Transverse colon (tissue), 4 donors: ENCODE measurements at regions not wholly inside any gene's neighbourhood (a gene's known extent, or its start where the extent isn't known, plus 50 kb on each side); places are given as distances from the start of the nearest gene placed in this dataset.

Source experiments
- DNase-seq: peaks from one replicate; pipeline ENCODE4 v3.0.0-alpha.2; 2019
- H3K27ac ChIP-seq, 4 donors: fragments of 200-600 bp; sonication (generic); 2 replicates each; pipeline ENCODE4 v1.5.1; 2016 to 2018; ENCODE audit warnings: inconsistent platforms in 4 of 4
- H3K27me3 ChIP-seq: fragments of 200-600 bp; sonication (generic); 2 replicates; pipeline ENCODE4 v1.5.1; 2017; ENCODE audit warnings: inconsistent platforms
- H3K36me3 ChIP-seq, 4 donors: fragments of 200-600 bp; sonication (generic); 2 replicates each; pipeline ENCODE4 v1.5.1; 2017 to 2019; ENCODE audit warnings: inconsistent platforms in 4 of 4
- H3K4me1 ChIP-seq, 4 donors: fragments of 200-600 bp; sonication (generic); 2 replicates each; pipeline ENCODE4 v1.5.1; 2017 to 2020; ENCODE audit warnings: inconsistent platforms in 4 of 4
- H3K4me3 ChIP-seq, 4 donors: fragments of 200-600 bp; sonication (generic); 1 replicate in 1 of 4; 2 replicates in 3 of 4; pipeline versions ENCODE4 v1.5.1 to v1.6.1; 2017 to 2019; ENCODE audit warnings: inconsistent platforms in 4 of 4
- H3K9me3 ChIP-seq, 2 donors: fragments of 200-600 bp; sonication (generic); 2 replicates each; pipeline ENCODE4 v1.5.1; 2017 to 2019; ENCODE audit warnings: inconsistent platforms in 2 of 2
- EP300 ChIP-seq: sonication (generic); formaldehyde crosslinking; IDR thresholded peaks from one replicate; pipeline ENCODE4 v1.6.1; 2017; ENCODE audit warnings: antibody characterized with exemption, low read depth
- POLR2A ChIP-seq: fragments of 450-650 bp; IDR thresholded peaks from one replicate; pipeline ENCODE4 v1.6.1; 2016; ENCODE audit warnings: antibody characterized with exemption, mild to moderate bottlenecking, moderate library complexity
- POLR2AphosphoS5 ChIP-seq, 3 donors: sonication (generic); formaldehyde crosslinking; IDR thresholded peaks; one replicate each; pipeline ENCODE4 v1.6.1; 2016; ENCODE audit warnings: antibody characterized with exemption in 3 of 3
- WGBS, 2 donors: methylation state at CpG; one replicate each; pipeline ENCODE4 v1.1.5; 2018; ENCODE audit warnings: low coverage in 1 of 2; 5-methylcytosine and 5-hydroxymethylcytosine counted together
- in situ Hi-C, 4 donors: fragments of 200-750 bp; cut with MboI; loops; one replicate each; pipeline versions ENCODE4 v1.15.0 to v1.15.1; 2017; ENCODE audit warnings: low sequenced_read_pairs in 3 of 4, low pct_ligation_motif_present in 1 of 4, low pct_unique_long_range_greater_than_20kb in 1 of 4
- intact Hi-C: fragments of 100-400 bp; cut with DNase I; formaldehyde crosslinking; loops from one replicate; pipeline ENCODE4 v1.15.1; 2023; ENCODE audit warnings: low total_unique reads
- TF ChIP-seq, protein P1 (sequence below), 5 experiments: fragments of 200-600 bp in 3 of 5; fragments of 450-650 bp in 2 of 5; sonication (generic) in 3 of 5; IDR thresholded peaks; 1 replicate in 2 of 5; 2 replicates in 3 of 5; pipeline ENCODE4 v1.5.1; 2016 to 2017; ENCODE audit warnings: antibody characterized with exemption in 5 of 5, inconsistent platforms in 3 of 5, mild to moderate bottlenecking in 2 of 5, moderate library complexity in 1 of 5

DNA sequence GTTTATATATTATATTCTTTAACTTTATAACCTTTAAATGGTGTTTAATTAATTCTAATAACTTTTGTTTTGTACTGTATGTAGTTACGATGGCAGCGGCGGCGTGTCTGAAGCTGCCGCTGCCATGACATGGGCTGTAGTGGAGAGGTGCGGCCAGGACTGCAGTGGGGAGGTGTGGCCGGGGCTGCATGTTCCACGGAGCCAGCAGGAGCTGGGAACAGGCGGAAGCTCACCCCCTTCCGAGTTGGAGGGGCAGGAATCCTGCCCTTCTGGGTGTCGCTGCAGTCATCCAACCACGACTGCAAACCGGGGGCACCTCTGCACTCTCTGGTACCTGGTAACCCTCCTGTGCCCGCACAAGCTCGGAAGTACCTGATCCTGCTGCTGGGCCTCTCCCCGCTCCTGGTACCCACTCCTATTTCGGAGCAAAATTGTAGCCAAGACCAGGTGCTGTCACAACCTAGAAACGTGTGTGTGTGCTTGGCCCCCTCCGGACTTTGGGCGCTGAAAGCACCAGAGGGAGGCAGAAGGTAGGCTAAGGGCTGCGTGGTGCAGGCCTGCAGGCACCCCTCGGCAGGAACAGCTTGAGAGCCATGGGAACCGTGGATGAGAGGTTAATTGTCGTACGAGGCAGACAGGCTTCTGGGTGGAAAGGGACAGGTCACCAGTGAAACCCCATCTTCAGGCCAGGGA, 1329.7 kb upstream of the SLC39A10 start:
- in situ Hi-C loops = no loop called here
- no peak for DNase-seq

DNA sequence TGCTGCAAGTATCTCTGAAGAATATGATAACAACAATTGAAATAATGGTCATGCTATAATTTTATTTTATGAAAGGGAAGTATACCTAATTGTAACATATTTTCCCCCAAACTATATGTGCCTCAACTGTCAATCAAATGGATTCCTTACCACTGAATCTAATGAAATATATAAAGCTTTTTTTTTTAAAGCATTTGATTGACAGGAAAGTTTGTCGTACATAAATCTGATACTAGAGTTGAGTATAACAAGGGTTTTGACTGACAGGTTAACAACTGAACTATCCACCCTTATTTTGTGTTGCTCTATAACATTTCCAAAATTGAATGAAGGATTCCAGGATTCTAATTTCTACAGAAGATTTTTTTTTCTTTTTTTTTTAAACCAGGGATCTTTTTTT, 1333.3 kb upstream of the SLC39A10 start:
- TF ChIP-seq EP300 = no peak
- no peak for TF ChIP-seq POLR2AphosphoS5 (IDR thresholded peaks at IDR 0.05)
- TF ChIP-seq, protein P1, sequence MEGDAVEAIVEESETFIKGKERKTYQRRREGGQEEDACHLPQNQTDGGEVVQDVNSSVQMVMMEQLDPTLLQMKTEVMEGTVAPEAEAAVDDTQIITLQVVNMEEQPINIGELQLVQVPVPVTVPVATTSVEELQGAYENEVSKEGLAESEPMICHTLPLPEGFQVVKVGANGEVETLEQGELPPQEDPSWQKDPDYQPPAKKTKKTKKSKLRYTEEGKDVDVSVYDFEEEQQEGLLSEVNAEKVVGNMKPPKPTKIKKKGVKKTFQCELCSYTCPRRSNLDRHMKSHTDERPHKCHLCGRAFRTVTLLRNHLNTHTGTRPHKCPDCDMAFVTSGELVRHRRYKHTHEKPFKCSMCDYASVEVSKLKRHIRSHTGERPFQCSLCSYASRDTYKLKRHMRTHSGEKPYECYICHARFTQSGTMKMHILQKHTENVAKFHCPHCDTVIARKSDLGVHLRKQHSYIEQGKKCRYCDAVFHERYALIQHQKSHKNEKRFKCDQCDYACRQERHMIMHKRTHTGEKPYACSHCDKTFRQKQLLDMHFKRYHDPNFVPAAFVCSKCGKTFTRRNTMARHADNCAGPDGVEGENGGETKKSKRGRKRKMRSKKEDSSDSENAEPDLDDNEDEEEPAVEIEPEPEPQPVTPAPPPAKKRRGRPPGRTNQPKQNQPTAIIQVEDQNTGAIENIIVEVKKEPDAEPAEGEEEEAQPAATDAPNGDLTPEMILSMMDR (IDR thresholded peaks at IDR 0.05) = no peak
- no peak for TF ChIP-seq POLR2A
- Histone ChIP-seq H3K9me3 (no peaks in the 10 kb centered on the region), H3K27me3 (no peaks in the 10 kb centered on the region), H3K4me3 (no peak overlapping the region), H3K27ac (no peak overlapping the region), H3K36me3 (no peaks in the 10 kb centered on the region), H3K4me1 (no peaks in the 10 kb centered on the region)
- intact Hi-C loops (no loop called here), in situ Hi-C loops (no loop called here)
- DNase-seq = no peak
- WGBS, 2 donors = 80 to 91% methylated on average over 1 of the region's 1 CpG

More for the DNA sequence above, 1329.7 kb upstream of the SLC39A10 start:
- no peak for TF ChIP-seq POLR2AphosphoS5 (IDR thresholded peaks at IDR 0.05)
- TF ChIP-seq, protein P1 (IDR thresholded peaks at IDR 0.05) = no peak
- no peak for TF ChIP-seq EP300
- TF ChIP-seq POLR2A = no peak
- 91 to 94% methylated on average over 6 to 25 of the region's 25 CpGs for WGBS, 2 donors
- H3K4me1 ChIP-seq = no peaks in the 10 kb centered on the region
- H3K9me3 ChIP-seq = no peaks in the 10 kb centered on the region
- H3K4me3 ChIP-seq = no peak overlapping the region
- intact Hi-C loops = no loop called here
- H3K27ac ChIP-seq = no peak overlapping the region
- no peaks in the 10 kb centered on the region for H3K27me3 ChIP-seq
- no peaks in the 10 kb centered on the region for H3K36me3 ChIP-seq

DNA sequence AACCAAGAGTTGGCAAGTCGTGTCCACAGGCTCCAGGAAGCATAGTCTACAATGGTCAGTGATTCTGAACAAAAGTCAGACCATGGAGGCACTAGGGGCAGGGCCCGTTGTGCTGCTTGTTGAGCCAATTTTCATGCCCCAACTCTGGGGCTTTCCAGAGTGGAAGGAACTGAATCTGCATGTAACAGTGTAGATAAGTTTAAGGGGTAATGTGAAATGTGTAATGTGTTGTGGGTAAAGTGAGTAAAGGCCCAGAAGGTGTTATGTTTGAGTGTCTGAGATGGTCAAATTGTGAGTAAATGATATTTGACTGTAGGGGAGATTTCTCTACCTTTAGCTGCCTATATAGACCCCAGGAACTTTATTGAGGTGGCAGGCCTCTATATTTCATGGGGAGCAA, 1336.5 kb upstream of the SLC39A10 start:
- no peaks in the 10 kb centered on the region for H3K9me3 ChIP-seq
- H3K27ac ChIP-seq = no peak overlapping the region
- no peaks in the 10 kb centered on the region for H3K27me3 ChIP-seq
- 62 to 71% methylated on average over 1 to 2 of the region's 2 CpGs for WGBS, 2 donors
- TF ChIP-seq, protein P1 (IDR thresholded peaks at IDR 0.05) = no peak
- TF ChIP-seq POLR2AphosphoS5 (IDR thresholded peaks at IDR 0.05) (no peak), POLR2A (no peak), EP300 (no peak)
- no peaks in the 10 kb centered on the region for H3K36me3 ChIP-seq
- H3K4me1 ChIP-seq = no peaks in the 10 kb centered on the region
- in situ Hi-C loops (no loop called here), intact Hi-C loops (no loop called here)
- H3K4me3 ChIP-seq = no peak overlapping the region
- no peak for DNase-seq

DNA sequence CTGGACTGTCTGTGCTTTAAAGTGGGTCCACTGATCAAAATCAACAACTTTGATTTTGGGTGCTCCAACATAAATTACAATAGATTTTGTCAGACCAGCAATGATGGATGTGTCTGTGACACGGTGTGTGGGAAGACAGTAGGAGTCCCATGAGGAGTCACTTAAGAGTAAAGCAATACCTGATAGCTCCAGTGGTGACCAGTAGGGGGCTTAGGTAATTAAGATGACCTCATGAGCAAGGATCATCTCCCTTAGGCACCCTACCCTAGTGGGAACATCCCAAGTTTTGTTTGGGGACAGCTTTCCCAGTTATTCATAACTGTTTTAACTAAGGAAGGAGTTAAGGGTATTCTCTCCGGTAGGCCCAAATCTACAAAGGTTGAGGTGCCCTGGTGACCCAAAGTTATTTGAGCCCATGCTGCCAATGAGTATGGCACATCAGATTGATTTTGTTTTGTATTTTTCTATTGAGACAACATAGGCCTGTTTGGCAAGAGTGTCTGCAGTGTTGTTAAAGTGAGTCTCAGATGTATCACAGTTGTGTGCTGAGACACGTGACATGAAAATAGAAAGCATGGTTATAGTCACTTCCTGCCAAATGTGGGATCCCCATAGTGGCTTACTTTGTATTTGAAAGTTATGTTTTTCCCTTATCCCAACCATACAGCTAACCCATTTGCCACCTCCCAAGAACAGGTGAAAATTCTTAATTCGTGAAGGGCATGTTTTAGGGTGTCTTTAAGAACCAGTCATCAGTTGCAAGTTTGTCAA, 1337.6 kb upstream of the SLC39A10 start:
- Histone ChIP-seq H3K27me3 (no peaks in the 10 kb centered on the region), H3K4me1 (no peaks in the 10 kb centered on the region), H3K36me3 (no peaks in the 10 kb centered on the region), H3K9me3 (no peaks in the 10 kb centered on the region), H3K27ac (no peak overlapping the region), H3K4me3 (no peak overlapping the region)
- no peak for TF ChIP-seq POLR2AphosphoS5 (IDR thresholded peaks at IDR 0.05)
- TF ChIP-seq POLR2A = no peak
- in situ Hi-C loops = no loop called here
- intact Hi-C loops = no loop called here
- WGBS, 2 donors = 70 to 84% methylated on average over 3 to 4 of the region's 4 CpGs
- no peak for DNase-seq
